HUDEP-2 (cell line): ENCODE measurements at regions not wholly inside any gene's neighbourhood (a gene's known extent, or its start where the extent isn't known, plus 50 kb on each side); places are given as distances from the start of the nearest gene placed in this dataset.
"Not testable (repeated sequence)": the region's sequence is repeated elsewhere in the genome, so short reads cannot be mapped to it uniquely, and the experiment has no call there.

ENCODE experiments used
- DNase-seq, 76 experiments: peaks; one replicate each; lab custom pipeline; 2025; ENCODE audit not compliant: unreplicated experiment in 76 of 76; lab: John Stamatoyannopoulos, UW

DNA sequence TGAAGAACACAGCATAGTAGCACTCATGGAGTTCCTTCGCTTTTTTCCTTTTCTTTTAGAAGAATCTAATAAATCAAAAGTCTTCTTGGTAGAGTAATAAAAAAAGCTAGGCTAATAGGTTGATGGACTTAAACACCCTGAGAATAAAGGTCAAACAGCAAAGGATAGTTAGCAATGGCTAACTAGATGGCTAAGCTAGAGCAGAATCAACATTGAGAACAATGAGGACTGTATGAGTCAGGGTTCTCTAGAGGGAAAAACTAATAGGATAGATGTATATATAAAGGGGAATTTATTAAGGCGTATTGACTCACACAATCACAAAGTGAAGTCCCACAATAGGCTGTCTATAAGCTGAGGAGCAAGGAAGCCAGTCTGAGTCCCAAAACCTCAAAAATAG, 550.9 kb downstream of the GLUD2 start:
- no peak for DNase-seq

DNA sequence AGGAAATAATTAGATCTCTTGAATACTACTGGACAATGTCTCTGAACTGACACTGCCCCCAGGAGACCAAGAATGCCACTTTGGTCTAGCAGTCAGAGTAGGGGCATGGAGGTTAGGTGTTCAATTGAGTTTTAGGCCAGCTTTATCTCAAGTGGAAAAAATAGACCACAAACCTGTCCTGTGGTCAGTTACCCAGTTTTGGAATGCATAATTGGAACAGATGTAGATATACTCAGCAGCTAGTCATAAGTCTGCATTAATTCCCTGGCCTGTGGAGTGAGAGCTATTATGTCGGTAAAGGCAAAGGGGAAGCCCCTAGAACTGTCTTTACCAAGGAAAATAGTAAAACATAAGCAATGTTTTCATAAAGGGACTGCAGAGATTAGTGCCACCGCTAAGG, 587.7 kb downstream of the GLUD2 start:
- no peak for DNase-seq

DNA sequence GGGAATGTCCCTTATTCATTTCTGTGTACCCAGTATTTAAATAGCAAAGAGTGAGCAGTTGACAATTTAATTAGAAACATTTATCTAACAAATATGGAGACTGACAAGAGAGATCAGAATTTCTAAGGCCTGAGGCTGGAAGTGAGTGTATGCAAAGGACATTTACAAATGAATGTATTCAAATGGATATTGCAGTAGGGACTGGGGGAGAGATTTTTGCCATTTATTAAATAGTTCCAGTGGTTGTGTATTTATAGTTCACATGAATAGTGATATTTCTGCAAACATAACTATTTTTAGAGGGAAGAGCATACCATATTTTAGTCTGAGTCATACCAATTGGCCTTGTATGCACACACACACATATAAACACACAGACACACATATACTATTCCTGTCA, 592.4 kb downstream of the GLUD2 start:
- no peak for DNase-seq

DNA sequence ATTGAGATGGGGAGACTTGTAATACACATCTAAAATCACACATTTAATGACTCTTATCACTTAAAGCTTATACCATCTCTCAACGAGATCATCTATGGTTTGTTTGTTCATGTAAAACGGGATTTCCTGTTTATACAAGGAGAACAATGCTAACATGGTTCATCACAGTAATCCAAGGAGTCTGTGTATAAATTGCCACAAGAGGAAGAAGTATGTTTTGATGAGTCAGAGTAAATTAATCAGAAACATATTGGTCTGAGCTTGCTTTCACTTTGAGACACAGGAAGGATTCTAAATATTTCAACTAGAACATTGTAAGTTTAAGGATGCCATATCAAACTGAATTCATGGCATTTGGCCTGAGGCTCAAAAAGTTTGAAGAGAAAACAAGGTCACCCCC, 594.1 kb downstream of the GLUD2 start:
- DNase-seq = no peak

- no peak for DNase-seq
These were observed 595.0 kb downstream of the GLUD2 start for GRCh38 chrX:121642415-121642814.

GRCh38 chrX:121649417-121649816, 602.0 kb downstream of the GLUD2 start:
- no peak for DNase-seq

- DNase-seq = no peak
These were observed 607.9 kb downstream of the GLUD2 start for GRCh38 chrX:121655276-121655675.

DNA sequence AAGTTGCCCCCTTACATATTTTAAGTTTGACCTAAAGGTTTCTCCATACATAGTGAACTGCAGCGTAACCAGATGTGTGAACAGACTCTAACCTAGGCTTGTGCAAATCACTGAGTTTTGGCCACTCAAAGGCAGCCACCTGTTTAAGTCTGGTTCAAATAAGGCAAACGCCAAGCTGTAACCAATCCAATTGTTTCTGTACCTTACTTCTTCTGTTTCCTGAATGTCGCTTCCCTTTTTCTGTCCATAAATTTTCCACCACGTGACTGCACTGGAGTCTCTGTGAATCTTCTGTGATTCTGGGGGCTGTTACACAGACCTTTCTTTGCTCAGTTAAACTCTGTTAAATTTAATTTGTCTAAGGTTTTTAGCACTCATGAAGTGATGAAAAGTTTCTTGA, 618.8 kb downstream of the GLUD2 start:
- no peak for DNase-seq

GRCh38 chrX:121671649-121672048, 624.2 kb downstream of the GLUD2 start:
- no peak for DNase-seq

DNA sequence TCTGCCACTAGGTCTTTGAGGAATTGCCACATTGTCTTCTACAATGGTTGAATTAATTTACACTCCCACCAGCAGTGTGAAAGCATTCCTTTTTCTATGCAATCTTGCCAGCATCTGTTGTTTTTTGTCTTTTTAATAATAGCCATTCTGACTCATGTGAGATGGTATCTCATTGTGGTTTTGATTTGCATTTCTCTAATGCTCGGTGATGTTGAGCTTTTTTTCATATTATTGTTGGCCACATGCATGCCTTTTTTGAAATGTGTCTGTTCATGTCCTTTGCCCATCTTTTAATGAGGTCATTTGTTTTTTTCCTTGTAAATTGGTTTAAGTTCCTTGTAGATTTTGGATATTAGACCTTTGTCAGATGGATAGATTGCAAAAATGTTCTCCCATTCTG, 661.8 kb downstream of the GLUD2 start:
- not testable (repeated sequence) for DNase-seq

- no peak for DNase-seq
These were observed 686.1 kb downstream of the GLUD2 start for GRCh38 chrX:121733514-121733913.

DNA sequence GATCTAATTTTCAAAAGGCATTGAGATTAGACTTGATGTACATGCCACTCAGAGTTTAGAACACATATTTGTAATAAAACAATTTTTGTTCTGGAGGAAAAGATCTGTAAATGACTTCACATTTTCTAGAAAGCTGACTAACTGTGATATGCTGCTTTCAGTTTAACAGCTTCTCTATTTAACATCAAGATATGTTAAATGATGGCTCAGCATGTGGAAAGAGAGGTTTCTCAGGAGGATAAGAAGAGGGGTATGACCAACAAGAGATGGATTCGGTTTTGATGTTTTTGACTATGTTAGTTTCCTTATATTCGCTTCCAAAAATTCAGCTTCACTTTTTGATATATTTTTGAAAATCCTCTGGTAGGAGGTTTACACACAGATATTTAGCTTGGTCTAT, 698.7 kb downstream of the GLUD2 start:
- DNase-seq = no peak

- DNase-seq = not testable (repeated sequence)
These were observed 706.2 kb downstream of the GLUD2 start for GRCh38 chrX:121753602-121754001.

DNA sequence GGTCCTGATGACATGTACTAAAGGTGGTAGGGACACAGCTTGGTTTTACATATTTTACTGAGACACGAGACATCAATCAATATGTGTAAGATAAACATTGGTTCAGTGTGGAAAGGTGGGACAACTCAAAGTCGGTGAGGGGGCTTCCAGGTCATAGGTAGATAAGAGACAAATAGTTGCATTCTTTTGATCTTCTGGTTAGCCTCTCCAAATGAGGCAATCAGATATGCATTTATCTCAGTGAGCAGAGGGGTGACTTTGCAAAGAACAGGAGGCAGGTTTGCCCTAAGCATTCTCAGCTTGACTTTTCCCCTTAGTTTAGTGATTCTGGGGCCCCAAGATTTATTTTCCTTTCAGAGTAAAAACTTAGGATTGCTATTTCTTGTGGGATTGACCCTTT, 706.9 kb downstream of the GLUD2 start:
- DNase-seq = no peak

- no peak for DNase-seq
These were observed 708.1 kb downstream of the GLUD2 start for GRCh38 chrX:121755541-121755940.

GRCh38 chrX:121761845-121762244, 714.4 kb downstream of the GLUD2 start:
- peak in 4 of 76 experiments; percentile 0 to 19 (median 2) for DNase-seq

DNA sequence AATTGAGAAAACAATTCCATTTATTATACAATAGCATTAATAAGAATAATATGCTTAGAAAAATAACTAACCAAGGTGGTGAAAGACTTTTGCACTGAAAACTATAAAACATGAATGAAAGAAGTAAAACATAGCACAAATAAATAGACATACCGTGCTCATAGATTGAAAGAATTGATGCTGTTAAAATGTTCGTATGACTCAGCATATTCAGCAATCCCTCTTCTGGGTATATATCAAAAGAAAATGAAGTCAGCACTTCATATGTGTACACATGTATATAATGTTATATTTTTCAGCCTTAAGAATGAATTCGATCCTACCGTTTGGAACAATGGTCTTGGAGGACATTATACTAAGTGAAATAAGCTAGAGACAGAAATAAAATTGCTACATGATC, 716.3 kb downstream of the GLUD2 start:
- DNase-seq = no peak

- DNase-seq = not testable (repeated sequence)
These were observed 720.8 kb downstream of the GLUD2 start for GRCh38 chrX:121768210-121768609.

GRCh38 chrX:121781991-121782390, 734.6 kb downstream of the GLUD2 start:
- no peak for DNase-seq

DNA sequence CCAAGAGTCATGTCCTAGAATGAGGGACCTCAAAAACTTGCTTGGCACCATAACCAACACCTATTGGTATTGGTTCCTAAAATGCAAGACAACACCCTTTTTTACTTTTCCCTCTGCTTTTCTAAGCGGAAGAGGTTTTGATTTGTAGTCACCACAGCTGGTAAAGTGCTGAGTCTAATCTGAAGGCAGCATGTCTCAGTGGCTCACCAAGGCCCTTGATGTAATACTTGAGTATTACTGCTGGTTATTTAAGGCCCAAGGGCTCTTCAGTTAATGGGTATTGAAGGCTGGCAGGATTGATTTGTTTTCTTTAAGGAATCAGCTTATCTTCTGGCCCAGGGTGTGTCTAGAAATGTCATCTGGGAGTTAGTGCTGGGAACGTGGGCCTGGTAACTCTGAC, 735.1 kb downstream of the GLUD2 start:
- no peak for DNase-seq

DNA sequence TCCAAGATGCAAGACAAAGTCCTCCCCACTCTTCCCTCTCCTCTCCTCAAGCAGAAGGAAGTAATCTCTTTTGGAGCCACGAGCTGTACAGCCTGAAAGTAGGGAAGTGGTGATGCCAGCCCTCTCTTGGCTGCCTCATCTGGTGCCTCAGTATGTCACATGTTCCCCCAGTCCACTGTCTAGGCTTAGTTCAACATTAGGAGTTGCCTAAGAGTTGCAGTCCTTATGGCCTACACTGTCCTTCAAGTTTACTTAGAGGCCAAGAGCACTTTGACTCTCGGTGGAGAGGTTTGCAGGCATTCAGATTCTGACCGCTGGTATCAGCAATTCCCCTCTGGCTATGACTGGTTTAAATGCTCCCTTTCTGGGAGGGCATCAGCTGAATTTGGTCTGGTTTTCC, 735.6 kb downstream of the GLUD2 start:
- no peak for DNase-seq

DNA sequence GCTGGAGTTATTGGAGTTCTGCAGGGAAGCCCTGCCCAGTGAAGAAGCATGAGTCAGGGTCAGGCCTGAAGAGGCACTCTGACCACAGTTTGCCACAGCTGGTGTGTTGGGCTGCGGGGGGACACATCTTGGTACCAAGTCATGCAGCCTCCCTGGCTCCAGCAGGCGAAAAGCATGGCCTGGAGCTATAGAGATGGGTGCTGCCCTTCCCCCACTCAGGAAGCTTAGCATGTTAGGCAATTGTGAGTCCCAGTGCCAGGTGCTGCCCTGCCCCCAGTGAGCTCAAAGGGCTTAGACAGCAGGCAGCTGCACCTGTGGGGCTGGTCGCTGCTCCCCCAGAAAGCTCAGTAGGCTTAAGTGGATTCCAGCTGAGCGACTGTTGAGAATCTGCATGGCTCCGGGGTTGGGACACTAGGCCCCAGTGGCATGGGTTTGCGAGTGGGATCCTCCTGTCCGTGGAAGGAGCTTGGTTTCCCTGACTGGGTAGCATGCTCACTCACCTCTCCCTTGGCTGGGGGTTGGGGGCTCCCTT, 755.5 kb downstream of the GLUD2 start:
- DNase-seq = no peak

- DNase-seq = no peak
These were observed 776.0 kb downstream of the GLUD2 start for GRCh38 chrX:121823406-121823805.
